ENCODE measurements at regions not wholly inside any gene's neighbourhood (a gene's known extent, or its start where the extent isn't known, plus 50 kb on each side); places are given as distances from the start of the nearest gene placed in this dataset.

DNA sequence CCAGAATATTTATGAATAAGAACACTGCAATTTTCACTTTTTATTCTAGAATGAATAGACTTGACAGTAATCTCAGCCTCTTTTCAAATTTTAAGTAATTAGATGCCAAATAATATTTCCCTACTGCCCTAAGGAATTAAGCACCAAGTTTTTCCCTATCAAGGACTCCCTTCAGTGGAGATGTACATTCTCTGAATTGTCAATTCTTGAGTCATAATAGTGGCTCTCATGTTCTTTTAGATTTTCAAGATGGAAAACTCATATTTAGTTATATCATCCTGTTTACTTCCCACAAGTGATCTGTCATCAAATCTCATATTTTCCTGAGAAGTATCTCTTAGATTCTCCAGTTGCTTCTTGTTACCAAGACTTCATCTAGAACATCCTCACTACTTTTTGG lies 1248.9 kb upstream of the CHAC2 start:
- TF ChIP-seq TAF1 (IDR thresholded peaks at IDR 0.05; ENCODE audit: borderline replicate concordance, insufficient read depth, low read length): no peak
- no peak for TF ChIP-seq SIN3A (IDR thresholded peaks at IDR 0.05; ENCODE audit: borderline replicate concordance, insufficient read depth, low read length)
- TF ChIP-seq, protein P1, sequence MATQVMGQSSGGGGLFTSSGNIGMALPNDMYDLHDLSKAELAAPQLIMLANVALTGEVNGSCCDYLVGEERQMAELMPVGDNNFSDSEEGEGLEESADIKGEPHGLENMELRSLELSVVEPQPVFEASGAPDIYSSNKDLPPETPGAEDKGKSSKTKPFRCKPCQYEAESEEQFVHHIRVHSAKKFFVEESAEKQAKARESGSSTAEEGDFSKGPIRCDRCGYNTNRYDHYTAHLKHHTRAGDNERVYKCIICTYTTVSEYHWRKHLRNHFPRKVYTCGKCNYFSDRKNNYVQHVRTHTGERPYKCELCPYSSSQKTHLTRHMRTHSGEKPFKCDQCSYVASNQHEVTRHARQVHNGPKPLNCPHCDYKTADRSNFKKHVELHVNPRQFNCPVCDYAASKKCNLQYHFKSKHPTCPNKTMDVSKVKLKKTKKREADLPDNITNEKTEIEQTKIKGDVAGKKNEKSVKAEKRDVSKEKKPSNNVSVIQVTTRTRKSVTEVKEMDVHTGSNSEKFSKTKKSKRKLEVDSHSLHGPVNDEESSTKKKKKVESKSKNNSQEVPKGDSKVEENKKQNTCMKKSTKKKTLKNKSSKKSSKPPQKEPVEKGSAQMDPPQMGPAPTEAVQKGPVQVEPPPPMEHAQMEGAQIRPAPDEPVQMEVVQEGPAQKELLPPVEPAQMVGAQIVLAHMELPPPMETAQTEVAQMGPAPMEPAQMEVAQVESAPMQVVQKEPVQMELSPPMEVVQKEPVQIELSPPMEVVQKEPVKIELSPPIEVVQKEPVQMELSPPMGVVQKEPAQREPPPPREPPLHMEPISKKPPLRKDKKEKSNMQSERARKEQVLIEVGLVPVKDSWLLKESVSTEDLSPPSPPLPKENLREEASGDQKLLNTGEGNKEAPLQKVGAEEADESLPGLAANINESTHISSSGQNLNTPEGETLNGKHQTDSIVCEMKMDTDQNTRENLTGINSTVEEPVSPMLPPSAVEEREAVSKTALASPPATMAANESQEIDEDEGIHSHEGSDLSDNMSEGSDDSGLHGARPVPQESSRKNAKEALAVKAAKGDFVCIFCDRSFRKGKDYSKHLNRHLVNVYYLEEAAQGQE (IDR thresholded peaks at IDR 0.05; ENCODE audit: insufficient read depth in 1 of 2, low read depth in 2 of 2, low read length in 2 of 2): no peak
- TF ChIP-seq FOXP2 (optimal IDR thresholded peaks at IDR 0.05; ENCODE audit: borderline replicate concordance, extremely low read depth, extremely low read length, insufficient read depth): no peak
- TF ChIP-seq POLR2AphosphoS5 (IDR thresholded peaks at IDR 0.05; ENCODE audit: low read depth, low read length): no peak

DNA sequence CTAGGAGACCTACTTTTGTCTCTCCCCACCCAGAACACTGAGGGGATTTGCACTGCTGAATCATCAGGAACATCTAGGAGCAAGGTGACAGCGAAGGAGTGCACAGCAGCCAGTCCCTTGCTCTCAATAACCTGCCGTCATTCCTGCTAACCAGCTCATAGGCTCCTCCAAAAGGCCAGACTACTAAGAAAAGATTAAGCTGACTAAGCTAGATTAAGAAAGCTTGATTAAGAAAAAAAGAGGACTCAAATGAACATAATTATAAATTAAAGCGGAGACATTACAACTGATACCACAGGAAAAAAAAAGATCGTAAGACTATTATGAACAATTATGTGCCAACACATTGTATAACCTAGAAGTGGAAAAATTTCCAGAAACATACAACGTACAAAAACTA lies 1254.8 kb upstream of the CHAC2 start:
- TF ChIP-seq POLR2AphosphoS5 (IDR thresholded peaks at IDR 0.05; ENCODE audit: low read depth, low read length) (no peak), FOXP2 (optimal IDR thresholded peaks at IDR 0.05; ENCODE audit: borderline replicate concordance, extremely low read depth, extremely low read length, insufficient read depth) (no peak), TAF1 (IDR thresholded peaks at IDR 0.05; ENCODE audit: borderline replicate concordance, insufficient read depth, low read length) (no peak), SIN3A (IDR thresholded peaks at IDR 0.05; ENCODE audit: borderline replicate concordance, insufficient read depth, low read length) (no peak)
- TF ChIP-seq, protein P1 (IDR thresholded peaks at IDR 0.05; ENCODE audit: insufficient read depth in 1 of 2, low read depth in 2 of 2, low read length in 2 of 2): no peak

DNA sequence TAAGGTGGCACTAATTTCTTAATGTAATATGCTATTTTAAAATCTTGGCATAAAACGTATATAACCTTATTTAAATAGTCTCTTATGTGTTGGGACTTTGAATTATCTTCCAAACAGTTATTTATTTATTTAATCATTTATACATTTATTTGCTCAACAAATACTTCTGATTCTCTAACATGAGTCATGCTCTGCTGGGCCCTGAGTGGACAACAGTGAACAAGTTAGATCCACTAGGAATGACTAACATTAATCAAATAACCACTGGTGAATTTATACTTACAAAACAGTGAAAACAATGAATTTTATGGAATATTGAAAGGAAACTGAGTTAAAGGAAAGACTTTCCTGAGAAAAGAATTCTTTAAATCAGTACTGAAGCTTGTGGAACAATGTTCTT lies 1257.2 kb upstream of the CHAC2 start:
- TF ChIP-seq SIN3A (IDR thresholded peaks at IDR 0.05; ENCODE audit: borderline replicate concordance, insufficient read depth, low read length): no peak
- TF ChIP-seq POLR2AphosphoS5 (IDR thresholded peaks at IDR 0.05; ENCODE audit: low read depth, low read length): no peak
- TF ChIP-seq FOXP2 (optimal IDR thresholded peaks at IDR 0.05; ENCODE audit: borderline replicate concordance, extremely low read depth, extremely low read length, insufficient read depth): no peak
- TF ChIP-seq, protein P1 (IDR thresholded peaks at IDR 0.05; ENCODE audit: insufficient read depth in 1 of 2, low read depth in 2 of 2, low read length in 2 of 2): no peak
- TF ChIP-seq TAF1 (IDR thresholded peaks at IDR 0.05; ENCODE audit: borderline replicate concordance, insufficient read depth, low read length): no peak

DNA sequence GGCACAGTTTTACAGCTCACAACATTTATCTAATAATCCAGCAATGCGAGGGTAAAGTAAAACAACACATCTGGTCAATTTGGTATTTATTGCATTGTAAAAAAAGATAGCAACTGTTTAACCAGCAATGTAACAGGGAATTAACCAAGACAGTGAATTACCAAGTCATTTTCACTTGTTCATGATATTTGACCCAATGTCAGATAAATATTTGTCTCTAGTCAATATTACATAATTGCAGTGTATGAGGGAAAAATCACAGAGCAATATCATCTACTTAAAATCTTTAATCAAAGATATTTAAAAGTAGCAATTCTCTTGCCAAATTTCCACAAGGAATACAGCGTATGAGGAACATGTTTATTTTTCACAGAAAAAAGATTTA lies 1265.1 kb upstream of the CHAC2 start:
- TF ChIP-seq POLR2AphosphoS5 (IDR thresholded peaks at IDR 0.05; ENCODE audit: low read depth, low read length) (no peak), TAF1 (IDR thresholded peaks at IDR 0.05; ENCODE audit: borderline replicate concordance, insufficient read depth, low read length) (no peak), FOXP2 (optimal IDR thresholded peaks at IDR 0.05; ENCODE audit: borderline replicate concordance, extremely low read depth, extremely low read length, insufficient read depth) (no peak), SIN3A (IDR thresholded peaks at IDR 0.05; ENCODE audit: borderline replicate concordance, insufficient read depth, low read length) (no peak)
- TF ChIP-seq, protein P1 (IDR thresholded peaks at IDR 0.05; ENCODE audit: insufficient read depth in 1 of 2, low read depth in 2 of 2, low read length in 2 of 2): no peak

All from PFSK-1 (cell line).